ENCODE measurements at regions not wholly inside any gene's neighbourhood (a gene's known extent, or its start where the extent isn't known, plus 50 kb on each side); places are given as distances from the start of the nearest gene placed in this dataset.

- TF ChIP-seq CTCF (IDR thresholded peaks at IDR 0.05; ENCODE audit: low read depth, low read length, poor library complexity, severe bottlenecking) (no peak), EZH2phosphoT487 (IDR thresholded peaks at IDR 0.05; ENCODE audit: borderline replicate concordance, low read length) (no peak)
Measured at GRCh38 chr6:55943329-55943728, 67.9 kb upstream of the BMP5 start.
